Neural cell (in vitro differentiated cells): ENCODE measurements at regions not wholly inside any gene's neighbourhood (a gene's known extent, or its start where the extent isn't known, plus 50 kb on each side); places are given as distances from the start of the nearest gene placed in this dataset.

ENCODE experiments used
- H2AFZ ChIP-seq: fragments of 200-600, 300-800 bp; sonication (generic), shearing (Covaris generic); 2 replicates; pipeline ENCODE4 v1.6.0; 2014; ENCODE audit warnings: low read depth, mild to moderate bottlenecking, antibody characterized with exemption, low read length, moderate library complexity
- H3F3A ChIP-seq: fragments of 200-600 bp; shearing (Covaris generic); 2 replicates; pipeline ENCODE4 v1.6.1; 2016; ENCODE audit warnings: mild to moderate bottlenecking, moderate library complexity, mixed read lengths, antibody characterized with exemption, low read length; ENCODE audit not compliant: insufficient read depth, poor library complexity, severe bottlenecking
- H3K27ac ChIP-seq: fragments of 200-600, 300-800 bp; sonication (generic), shearing (Covaris generic); 2 replicates; pipeline ENCODE4 v1.5.1; 2014; ENCODE audit warnings: mild to moderate bottlenecking, low read length, moderate library complexity
- H3K27me3 ChIP-seq: fragments of 300-800, 200-600 bp; sonication (generic), shearing (Covaris generic); 2 replicates; pipeline ENCODE4 v1.6.0; 2014; ENCODE audit warnings: mild to moderate bottlenecking, low read depth, low read length, moderate library complexity; ENCODE audit not compliant: insufficient read depth
- H3K36me3 ChIP-seq: fragments of 300-800, 200-600 bp; sonication (generic), shearing (Covaris generic); 2 replicates; pipeline ENCODE4 v1.5.1; 2014; ENCODE audit warnings: mild to moderate bottlenecking, antibody characterized with exemption, low read length, moderate library complexity; ENCODE audit not compliant: insufficient read depth
- H3K4me2 ChIP-seq: fragments of 300-800, 200-600 bp; sonication (generic), shearing (Covaris generic); 2 replicates; pipeline ENCODE4 v1.6.0; 2014; ENCODE audit warnings: mild to moderate bottlenecking, low read length
- H3K4me3 ChIP-seq: fragments of 300-800, 200-600 bp; sonication (generic), shearing (Covaris generic); 2 replicates; pipeline ENCODE4 v1.5.1; 2014; ENCODE audit warnings: mild to moderate bottlenecking, low read length, moderate library complexity
- H3K79me2 ChIP-seq: fragments of 200-600 bp; shearing (Covaris generic); replicated peaks from 2 replicates; pipeline ENCODE4 v1.6.0; 2014; ENCODE audit warnings: mild to moderate bottlenecking, low read length, moderate library complexity; ENCODE audit not compliant: insufficient read depth
- H3K9ac ChIP-seq: fragments of 300-800, 200-600 bp; sonication (generic), shearing (Covaris generic); 2 replicates; pipeline ENCODE4 v1.6.1; 2016; ENCODE audit warnings: mild to moderate bottlenecking, low read length, mixed read lengths
- H3K9me2 ChIP-seq: fragments of 200-600 bp; shearing (Covaris generic); 2 replicates; pipeline ENCODE4 v1.6.1; 2016; ENCODE audit warnings: mild to moderate bottlenecking, low read length, mixed read lengths; ENCODE audit not compliant: insufficient read depth
- H3K9me3 ChIP-seq: fragments of 200-600, 300-800 bp; sonication (generic), shearing (Covaris generic); 2 replicates; pipeline ENCODE4 v1.6.1; 2016; ENCODE audit warnings: mild to moderate bottlenecking, mixed run types, low read length, moderate library complexity, mixed read lengths
- H4K20me1 ChIP-seq: fragments of 200-600 bp; shearing (Covaris generic); 2 replicates; pipeline ENCODE4 v1.6.1; 2016; ENCODE audit warnings: mild to moderate bottlenecking, mixed run types; ENCODE audit not compliant: insufficient read depth
- EP300 ChIP-seq: fragments of 450-650 bp; conservative IDR thresholded peaks from 2 replicates; pipeline ENCODE4 v1.6.1; 2014; ENCODE audit warnings: antibody characterized with exemption, mild to moderate bottlenecking, moderate library complexity; ENCODE audit not compliant: poor library complexity, severe bottlenecking
- EZH2 ChIP-seq: fragments of 200-600, 300-800 bp; shearing (Covaris generic), sonication (generic); IDR thresholded peaks from 2 replicates; pipeline ENCODE4 v1.6.1; 2014; ENCODE audit warnings: antibody characterized with exemption, low read length, borderline replicate concordance, mild to moderate bottlenecking; ENCODE audit not compliant: insufficient read depth, poor library complexity, severe bottlenecking
- MXI1 ChIP-seq: fragments of 450-650 bp; conservative IDR thresholded peaks from 2 replicates; pipeline ENCODE4 v1.6.1; 2014; ENCODE audit warnings: antibody characterized with exemption, mild to moderate bottlenecking; ENCODE audit not compliant: poor library complexity, severe bottlenecking
- POLR2AphosphoS5 ChIP-seq: IDR thresholded peaks from 2 replicates; pipeline ENCODE4 v1.6.1; 2012
- RAD21 ChIP-seq: fragments of 450-650 bp; conservative IDR thresholded peaks from 2 replicates; pipeline ENCODE4 v1.6.1; 2014; ENCODE audit warnings: antibody characterized with exemption, mild to moderate bottlenecking, moderate library complexity
- SMC3 ChIP-seq: fragments of 450-650 bp; conservative IDR thresholded peaks from 2 replicates; pipeline ENCODE4 v1.6.1; 2014; ENCODE audit warnings: antibody characterized with exemption, mild to moderate bottlenecking, moderate library complexity; ENCODE audit not compliant: poor library complexity
- TAF1 ChIP-seq: IDR thresholded peaks from 2 replicates; pipeline ENCODE4 v1.6.1; 2012; ENCODE audit warnings: low read depth
- TF ChIP-seq, protein P1 (sequence below): IDR thresholded peaks from 2 replicates; pipeline ENCODE4 v1.6.1; 2012; ENCODE audit warnings: borderline replicate concordance
- TF ChIP-seq, protein P2 (sequence below): fragments of 450-650 bp; IDR thresholded peaks from 2 replicates; pipeline ENCODE4 v1.5.1; 2014; ENCODE audit warnings: antibody characterized with exemption, mild to moderate bottlenecking, moderate library complexity; ENCODE audit not compliant: poor library complexity, severe bottlenecking

DNA sequence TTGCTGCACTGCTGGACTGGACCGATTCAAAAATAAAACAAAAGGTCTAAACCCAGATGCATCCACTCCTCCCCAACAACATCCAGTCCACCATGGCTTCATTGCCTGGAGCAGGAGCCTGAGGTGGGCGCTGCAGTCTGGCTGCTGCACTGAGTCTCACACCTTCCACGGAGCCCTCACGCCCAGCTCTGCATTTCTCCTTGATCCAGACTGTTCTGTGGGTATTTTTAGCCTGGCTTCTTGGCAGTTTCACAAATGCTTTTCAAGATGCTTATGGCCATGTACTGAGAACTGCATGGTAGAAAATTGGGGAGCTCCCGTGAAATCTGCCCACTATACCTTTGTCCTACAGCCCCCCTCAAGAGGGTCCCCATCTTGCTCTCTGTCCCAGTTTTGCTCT lies 53.3 kb upstream of the JAM3 start:
- no peak overlapping the region for H3K4me2 ChIP-seq
- no peak overlapping the region for H2AFZ ChIP-seq
- H4K20me1 ChIP-seq = no peaks in the 10 kb centered on the region
- H3K4me3 ChIP-seq = no peak overlapping the region
- H3K9ac ChIP-seq = no peak overlapping the region
- no peaks in the 10 kb centered on the region for H3K9me3 ChIP-seq
- no peak overlapping the region for H3K27ac ChIP-seq
- H3K9me2 ChIP-seq = no peaks in the 10 kb centered on the region
- H3K36me3 ChIP-seq = no peaks in the 10 kb centered on the region
- TF ChIP-seq MXI1 (no peak), SMC3 (no peak), EZH2 (no peak), RAD21 (no peak), EP300 (no peak), TAF1 (no peak), POLR2AphosphoS5 (no peak)
- TF ChIP-seq, protein P1, sequence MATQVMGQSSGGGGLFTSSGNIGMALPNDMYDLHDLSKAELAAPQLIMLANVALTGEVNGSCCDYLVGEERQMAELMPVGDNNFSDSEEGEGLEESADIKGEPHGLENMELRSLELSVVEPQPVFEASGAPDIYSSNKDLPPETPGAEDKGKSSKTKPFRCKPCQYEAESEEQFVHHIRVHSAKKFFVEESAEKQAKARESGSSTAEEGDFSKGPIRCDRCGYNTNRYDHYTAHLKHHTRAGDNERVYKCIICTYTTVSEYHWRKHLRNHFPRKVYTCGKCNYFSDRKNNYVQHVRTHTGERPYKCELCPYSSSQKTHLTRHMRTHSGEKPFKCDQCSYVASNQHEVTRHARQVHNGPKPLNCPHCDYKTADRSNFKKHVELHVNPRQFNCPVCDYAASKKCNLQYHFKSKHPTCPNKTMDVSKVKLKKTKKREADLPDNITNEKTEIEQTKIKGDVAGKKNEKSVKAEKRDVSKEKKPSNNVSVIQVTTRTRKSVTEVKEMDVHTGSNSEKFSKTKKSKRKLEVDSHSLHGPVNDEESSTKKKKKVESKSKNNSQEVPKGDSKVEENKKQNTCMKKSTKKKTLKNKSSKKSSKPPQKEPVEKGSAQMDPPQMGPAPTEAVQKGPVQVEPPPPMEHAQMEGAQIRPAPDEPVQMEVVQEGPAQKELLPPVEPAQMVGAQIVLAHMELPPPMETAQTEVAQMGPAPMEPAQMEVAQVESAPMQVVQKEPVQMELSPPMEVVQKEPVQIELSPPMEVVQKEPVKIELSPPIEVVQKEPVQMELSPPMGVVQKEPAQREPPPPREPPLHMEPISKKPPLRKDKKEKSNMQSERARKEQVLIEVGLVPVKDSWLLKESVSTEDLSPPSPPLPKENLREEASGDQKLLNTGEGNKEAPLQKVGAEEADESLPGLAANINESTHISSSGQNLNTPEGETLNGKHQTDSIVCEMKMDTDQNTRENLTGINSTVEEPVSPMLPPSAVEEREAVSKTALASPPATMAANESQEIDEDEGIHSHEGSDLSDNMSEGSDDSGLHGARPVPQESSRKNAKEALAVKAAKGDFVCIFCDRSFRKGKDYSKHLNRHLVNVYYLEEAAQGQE = no peak
- TF ChIP-seq, protein P2, sequence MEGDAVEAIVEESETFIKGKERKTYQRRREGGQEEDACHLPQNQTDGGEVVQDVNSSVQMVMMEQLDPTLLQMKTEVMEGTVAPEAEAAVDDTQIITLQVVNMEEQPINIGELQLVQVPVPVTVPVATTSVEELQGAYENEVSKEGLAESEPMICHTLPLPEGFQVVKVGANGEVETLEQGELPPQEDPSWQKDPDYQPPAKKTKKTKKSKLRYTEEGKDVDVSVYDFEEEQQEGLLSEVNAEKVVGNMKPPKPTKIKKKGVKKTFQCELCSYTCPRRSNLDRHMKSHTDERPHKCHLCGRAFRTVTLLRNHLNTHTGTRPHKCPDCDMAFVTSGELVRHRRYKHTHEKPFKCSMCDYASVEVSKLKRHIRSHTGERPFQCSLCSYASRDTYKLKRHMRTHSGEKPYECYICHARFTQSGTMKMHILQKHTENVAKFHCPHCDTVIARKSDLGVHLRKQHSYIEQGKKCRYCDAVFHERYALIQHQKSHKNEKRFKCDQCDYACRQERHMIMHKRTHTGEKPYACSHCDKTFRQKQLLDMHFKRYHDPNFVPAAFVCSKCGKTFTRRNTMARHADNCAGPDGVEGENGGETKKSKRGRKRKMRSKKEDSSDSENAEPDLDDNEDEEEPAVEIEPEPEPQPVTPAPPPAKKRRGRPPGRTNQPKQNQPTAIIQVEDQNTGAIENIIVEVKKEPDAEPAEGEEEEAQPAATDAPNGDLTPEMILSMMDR = no peak
- H3F3A ChIP-seq = no peaks in the 10 kb centered on the region
- H3K27me3 ChIP-seq = no peaks in the 10 kb centered on the region
- H3K79me2 ChIP-seq = no peaks in the 10 kb centered on the region

- Histone ChIP-seq H3K9me3 (no peaks in the 10 kb centered on the region), H3K27ac (no peak overlapping the region), H3K9ac (no peak overlapping the region), H4K20me1 (no peaks in the 10 kb centered on the region), H3K9me2 (no peaks in the 10 kb centered on the region), H3K27me3 (no peaks in the 10 kb centered on the region), H2AFZ (no peak overlapping the region), H3K79me2 (no peaks in the 10 kb centered on the region), H3F3A (no peaks in the 10 kb centered on the region), H3K4me2 (no peak overlapping the region), H3K4me3 (no peak overlapping the region), H3K36me3 (no peaks in the 10 kb centered on the region)
- TF ChIP-seq TAF1 (no peak), POLR2AphosphoS5 (no peak), EP300 (no peak), MXI1 (no peak), RAD21 (no peak), SMC3 (no peak), EZH2 (no peak)
- TF ChIP-seq, protein P2 = no peak
- TF ChIP-seq, protein P1 = no peak
Measured at GRCh38 chr11:134017511-134018430, 51.1 kb upstream of the JAM3 start.
